H1 (cell line): ENCODE measurements at regions not wholly inside any gene's neighbourhood (a gene's known extent, or its start where the extent isn't known, plus 50 kb on each side); places are given as distances from the start of the nearest gene placed in this dataset.

Source experiments
- BRCA1 ChIP-seq: IDR thresholded peaks from 2 replicates; pipeline ENCODE4 v1.6.1; 2012; ENCODE audit warnings: low read depth, low read length, improper control_type of control experiment
- EP300 ChIP-seq, 2 experiments: IDR thresholded peaks; 1 replicate in 1 of 2; 2 replicates in 1 of 2; pipeline ENCODE4 v1.6.1; 2011 to 2012; ENCODE audit warnings: low read depth in 2 of 2, low read length in 2 of 2, mild to moderate bottlenecking in 2 of 2, borderline replicate concordance in 1 of 2, inconsistent platforms in 1 of 2, moderate library complexity in 1 of 2
- EZH2 ChIP-seq: fragments of 200-600 bp; sonication (generic); IDR thresholded peaks from 2 replicates; pipeline ENCODE4 v1.7.1; 2012; ENCODE audit warnings: low read depth, mild to moderate bottlenecking, moderate library complexity, low read length, inconsistent platforms; ENCODE audit not compliant: severe bottlenecking
- GTF2F1 ChIP-seq: IDR thresholded peaks from 2 replicates; pipeline ENCODE4 v1.6.1; 2012; ENCODE audit warnings: low read depth, low read length, improper control_type of control experiment, borderline replicate concordance
- HDAC2 ChIP-seq, 2 experiments: fragments of 300-600 bp in 1 of 2; sonication (generic) in 1 of 2; IDR thresholded peaks; 2 replicates each; pipeline ENCODE4 v1.6.1; 2011 to 2012; ENCODE audit warnings: low read depth in 2 of 2, low read length in 2 of 2, mild to moderate bottlenecking in 2 of 2, moderate library complexity in 2 of 2, borderline replicate concordance in 1 of 2, inconsistent platforms in 1 of 2
- POLR2AphosphoS5 ChIP-seq: IDR thresholded peaks from 2 replicates; pipeline ENCODE4 v1.6.1; 2011; ENCODE audit warnings: low read depth, low read length
- SIN3A ChIP-seq, 2 experiments: IDR thresholded peaks in 1 of 2; conservative IDR thresholded peaks in 1 of 2; 2 replicates each; pipeline ENCODE4 v1.6.1; 2011 to 2012; ENCODE audit warnings: low read length in 2 of 2, improper control_type of control experiment in 1 of 2, low read depth in 1 of 2, mild to moderate bottlenecking in 1 of 2
- SP2 ChIP-seq: IDR thresholded peaks from 2 replicates; pipeline ENCODE4 v1.6.1; 2012; ENCODE audit warnings: mild to moderate bottlenecking, low read length, inconsistent platforms
- TBP ChIP-seq: IDR thresholded peaks from 2 replicates; pipeline ENCODE4 v1.6.1; 2011; ENCODE audit warnings: low read depth, low read length, improper control_type of control experiment
- TF ChIP-seq, protein P1 (sequence below), 3 experiments: IDR thresholded peaks; 1 replicate in 2 of 3; 2 replicates in 1 of 3; pipeline versions ENCODE4 v1.5.1 to v1.6.1; 2011; ENCODE audit warnings: low read length in 3 of 3, mild to moderate bottlenecking in 3 of 3, inconsistent platforms in 2 of 3, low read depth in 1 of 3, moderate library complexity in 1 of 3; ENCODE audit not compliant: insufficient read depth in 1 of 3; ENCODE audit errors: control extremely low read depth in 1 of 3
- TF ChIP-seq, protein P2 (sequence below): IDR thresholded peaks from 2 replicates; pipeline ENCODE4 v1.6.1; 2012; ENCODE audit warnings: inconsistent platforms

DNA sequence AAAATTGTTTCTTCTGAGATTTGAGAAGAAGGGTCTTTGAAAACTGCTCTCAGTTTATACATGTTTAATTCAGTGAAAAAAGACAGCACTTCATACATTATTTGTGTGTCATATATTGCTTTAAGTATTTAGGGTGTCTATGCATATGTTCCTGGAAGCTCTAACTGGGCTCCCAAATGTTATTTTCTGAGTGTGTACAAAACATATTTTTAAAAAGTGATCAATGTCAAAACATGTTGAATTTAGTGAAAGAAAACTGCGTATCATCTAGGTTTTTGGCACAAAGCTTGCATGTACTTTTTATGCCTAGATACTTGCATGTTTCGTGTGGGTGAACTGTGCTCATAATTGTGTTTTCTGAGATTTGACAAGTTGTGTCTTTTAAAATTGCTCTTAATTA, 81.6 kb downstream of the ASCL4 start:
- TF ChIP-seq, protein P1, sequence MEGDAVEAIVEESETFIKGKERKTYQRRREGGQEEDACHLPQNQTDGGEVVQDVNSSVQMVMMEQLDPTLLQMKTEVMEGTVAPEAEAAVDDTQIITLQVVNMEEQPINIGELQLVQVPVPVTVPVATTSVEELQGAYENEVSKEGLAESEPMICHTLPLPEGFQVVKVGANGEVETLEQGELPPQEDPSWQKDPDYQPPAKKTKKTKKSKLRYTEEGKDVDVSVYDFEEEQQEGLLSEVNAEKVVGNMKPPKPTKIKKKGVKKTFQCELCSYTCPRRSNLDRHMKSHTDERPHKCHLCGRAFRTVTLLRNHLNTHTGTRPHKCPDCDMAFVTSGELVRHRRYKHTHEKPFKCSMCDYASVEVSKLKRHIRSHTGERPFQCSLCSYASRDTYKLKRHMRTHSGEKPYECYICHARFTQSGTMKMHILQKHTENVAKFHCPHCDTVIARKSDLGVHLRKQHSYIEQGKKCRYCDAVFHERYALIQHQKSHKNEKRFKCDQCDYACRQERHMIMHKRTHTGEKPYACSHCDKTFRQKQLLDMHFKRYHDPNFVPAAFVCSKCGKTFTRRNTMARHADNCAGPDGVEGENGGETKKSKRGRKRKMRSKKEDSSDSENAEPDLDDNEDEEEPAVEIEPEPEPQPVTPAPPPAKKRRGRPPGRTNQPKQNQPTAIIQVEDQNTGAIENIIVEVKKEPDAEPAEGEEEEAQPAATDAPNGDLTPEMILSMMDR (IDR thresholded peaks at IDR 0.05; ENCODE audit: control extremely low read depth in 1 of 3, insufficient read depth in 1 of 3, low read depth in 1 of 3, low read length in 3 of 3): no peak
- no peak for TF ChIP-seq EZH2
- TF ChIP-seq EP300 (IDR thresholded peaks at IDR 0.05; ENCODE audit: borderline replicate concordance in 1 of 2, low read depth in 2 of 2, low read length in 2 of 2): no peak
- TF ChIP-seq, protein P2, sequence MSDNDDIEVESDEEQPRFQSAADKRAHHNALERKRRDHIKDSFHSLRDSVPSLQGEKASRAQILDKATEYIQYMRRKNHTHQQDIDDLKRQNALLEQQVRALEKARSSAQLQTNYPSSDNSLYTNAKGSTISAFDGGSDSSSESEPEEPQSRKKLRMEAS: no peak
- TF ChIP-seq SIN3A (conservative IDR thresholded peaks at IDR 0.05 in 1 of 2, IDR thresholded peaks at IDR 0.05 in 1 of 2; ENCODE audit: low read depth in 1 of 2, low read length in 2 of 2): no peak
- TF ChIP-seq POLR2AphosphoS5: no peak
- no peak for TF ChIP-seq GTF2F1
- no peak for TF ChIP-seq BRCA1
- no peak for TF ChIP-seq SP2
- no peak for TF ChIP-seq TBP
- no peak for TF ChIP-seq HDAC2 (IDR thresholded peaks at IDR 0.05; ENCODE audit: borderline replicate concordance in 1 of 2, low read depth in 2 of 2, low read length in 2 of 2)
